Neural cell (in vitro differentiated cells): ENCODE measurements at regions not wholly inside any gene's neighbourhood (a gene's known extent, or its start where the extent isn't known, plus 50 kb on each side); places are given as distances from the start of the nearest gene placed in this dataset.

Experiments used
- EP300 ChIP-seq: fragments of 450-650 bp; conservative IDR thresholded peaks from 2 replicates; pipeline ENCODE4 v1.6.1; 2014; ENCODE audit warnings: antibody characterized with exemption, mild to moderate bottlenecking, moderate library complexity; ENCODE audit not compliant: poor library complexity, severe bottlenecking
- POLR2AphosphoS5 ChIP-seq: IDR thresholded peaks from 2 replicates; pipeline ENCODE4 v1.6.1; 2012
- RAD21 ChIP-seq: fragments of 450-650 bp; conservative IDR thresholded peaks from 2 replicates; pipeline ENCODE4 v1.6.1; 2014; ENCODE audit warnings: antibody characterized with exemption, mild to moderate bottlenecking, moderate library complexity
- TAF1 ChIP-seq: IDR thresholded peaks from 2 replicates; pipeline ENCODE4 v1.6.1; 2012; ENCODE audit warnings: low read depth
- TF ChIP-seq, protein P1 (sequence below): fragments of 450-650 bp; IDR thresholded peaks from 2 replicates; pipeline ENCODE4 v1.5.1; 2014; ENCODE audit warnings: antibody characterized with exemption, mild to moderate bottlenecking, moderate library complexity; ENCODE audit not compliant: poor library complexity, severe bottlenecking

GRCh38 chr2:40584432-40584831 lies 132.5 kb upstream of the SLC8A1 start:
- TF ChIP-seq, protein P1, sequence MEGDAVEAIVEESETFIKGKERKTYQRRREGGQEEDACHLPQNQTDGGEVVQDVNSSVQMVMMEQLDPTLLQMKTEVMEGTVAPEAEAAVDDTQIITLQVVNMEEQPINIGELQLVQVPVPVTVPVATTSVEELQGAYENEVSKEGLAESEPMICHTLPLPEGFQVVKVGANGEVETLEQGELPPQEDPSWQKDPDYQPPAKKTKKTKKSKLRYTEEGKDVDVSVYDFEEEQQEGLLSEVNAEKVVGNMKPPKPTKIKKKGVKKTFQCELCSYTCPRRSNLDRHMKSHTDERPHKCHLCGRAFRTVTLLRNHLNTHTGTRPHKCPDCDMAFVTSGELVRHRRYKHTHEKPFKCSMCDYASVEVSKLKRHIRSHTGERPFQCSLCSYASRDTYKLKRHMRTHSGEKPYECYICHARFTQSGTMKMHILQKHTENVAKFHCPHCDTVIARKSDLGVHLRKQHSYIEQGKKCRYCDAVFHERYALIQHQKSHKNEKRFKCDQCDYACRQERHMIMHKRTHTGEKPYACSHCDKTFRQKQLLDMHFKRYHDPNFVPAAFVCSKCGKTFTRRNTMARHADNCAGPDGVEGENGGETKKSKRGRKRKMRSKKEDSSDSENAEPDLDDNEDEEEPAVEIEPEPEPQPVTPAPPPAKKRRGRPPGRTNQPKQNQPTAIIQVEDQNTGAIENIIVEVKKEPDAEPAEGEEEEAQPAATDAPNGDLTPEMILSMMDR, result no peak
- TF ChIP-seq POLR2AphosphoS5 (no peak), EP300 (no peak), RAD21 (no peak), TAF1 (no peak)
